Colon (tissue), 2 donors: ENCODE measurements at regions not wholly inside any gene's neighbourhood (a gene's known extent, or its start where the extent isn't known, plus 50 kb on each side); places are given as distances from the start of the nearest gene placed in this dataset.
"Not testable (repeated sequence)": the region's sequence is repeated elsewhere in the genome, so short reads cannot be mapped to it uniquely, and the experiment has no call there.

Source experiments
- FAIRE-seq: peaks from 2 replicates; lab custom pipeline; 2012; peaks lifted over from hg19 to GRCh38; lab: Jason Lieb, UNC
- donor health status: control.
- donor health status: control.

DNA sequence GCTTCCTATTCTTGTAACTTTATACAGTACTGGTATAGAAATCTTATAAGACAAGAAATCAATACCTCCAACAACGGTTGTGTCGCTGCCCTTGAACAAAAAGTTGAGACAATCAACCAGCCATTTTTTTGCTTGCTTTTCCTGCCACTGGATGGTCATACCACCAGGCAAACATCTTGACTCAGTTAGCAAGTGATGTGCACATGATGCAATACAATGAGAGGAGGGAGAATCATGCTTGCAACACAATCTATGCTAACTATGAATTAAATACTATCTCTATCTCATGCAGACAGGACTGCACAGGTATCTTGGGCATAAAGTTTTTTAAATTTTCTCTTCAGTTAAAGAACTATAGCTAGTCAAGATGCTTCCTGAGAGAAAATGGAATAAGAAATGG lies 877.7 kb upstream of the CITED2 start:
- no peak for FAIRE-seq

DNA sequence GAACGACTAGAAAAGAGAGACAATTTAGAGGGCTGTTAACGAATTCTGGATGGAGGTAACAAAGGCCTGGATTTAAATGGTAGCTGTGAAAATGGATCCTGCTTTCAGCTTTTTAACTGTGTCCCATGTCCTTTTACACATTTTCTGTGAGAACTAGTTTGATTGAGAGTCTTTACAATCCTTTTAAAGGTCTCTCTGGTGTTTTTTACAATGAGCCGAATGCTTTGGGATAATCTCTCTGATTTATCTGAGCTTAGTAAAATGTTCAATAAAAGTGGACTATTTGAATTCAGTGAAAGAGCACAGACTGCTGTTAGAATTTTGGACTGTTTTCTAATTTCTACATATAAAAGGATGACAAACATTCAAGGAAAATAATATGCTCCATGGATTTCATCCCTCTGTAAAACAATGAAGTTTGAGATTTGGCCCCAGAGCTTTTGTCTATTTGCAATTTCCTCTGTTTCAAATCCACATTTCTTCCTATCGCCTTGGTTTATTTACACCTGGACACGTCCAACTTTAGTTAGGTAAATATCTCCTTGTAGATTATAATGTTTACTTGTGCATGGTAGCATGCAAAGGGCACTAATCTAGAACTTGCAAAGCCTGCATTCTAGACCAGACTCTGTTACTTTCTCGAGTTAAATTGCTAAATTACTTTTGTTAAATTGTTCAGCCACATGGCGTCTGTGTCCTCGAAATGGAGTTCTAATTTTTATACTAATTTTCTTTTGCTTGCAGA lies 871.0 kb upstream of the CITED2 start:
- no peak for FAIRE-seq

- no peak for FAIRE-seq
Measured at GRCh38 chr6:140237251-140237650, 862.8 kb upstream of the CITED2 start.

DNA sequence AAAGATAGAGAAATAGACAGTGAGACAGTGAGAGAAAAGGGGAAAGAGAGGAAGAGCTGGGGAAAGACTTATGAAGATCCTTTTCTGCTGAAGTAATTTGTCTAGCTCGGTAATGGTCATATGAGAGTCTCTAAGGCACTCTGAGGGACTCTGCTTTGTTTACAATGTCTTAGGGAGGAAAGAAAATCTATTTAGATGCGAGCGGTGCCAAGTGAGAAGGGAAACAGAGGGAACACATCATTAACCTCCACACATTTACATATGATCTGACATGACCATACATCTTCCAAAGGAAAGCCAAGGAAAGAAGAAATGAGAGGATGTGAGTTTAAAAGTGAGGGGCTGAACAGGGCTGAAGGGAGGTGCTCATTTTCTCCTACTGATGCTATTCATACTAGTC lies 862.3 kb upstream of the CITED2 start:
- no peak for FAIRE-seq

DNA sequence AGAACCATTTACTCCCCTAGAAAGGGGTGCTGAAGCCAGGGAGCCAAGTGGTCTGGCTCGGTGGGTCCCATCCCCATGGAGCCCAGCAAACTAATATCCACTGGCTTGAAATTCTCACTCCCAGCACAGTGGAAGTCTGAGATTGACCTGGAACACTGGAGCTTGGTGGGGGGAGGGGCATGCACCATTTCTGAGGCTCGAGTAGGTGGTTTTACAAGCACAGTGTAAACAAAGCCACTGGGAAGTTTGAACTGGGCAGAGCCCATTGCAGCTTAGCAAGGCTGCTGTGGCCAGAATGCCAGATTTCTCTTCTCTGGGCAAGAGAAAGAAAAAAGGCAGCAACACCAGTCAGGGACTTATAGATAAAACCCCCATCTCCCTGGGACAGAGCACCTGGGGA lies 855.8 kb upstream of the CITED2 start:
- FAIRE-seq: no peak

DNA sequence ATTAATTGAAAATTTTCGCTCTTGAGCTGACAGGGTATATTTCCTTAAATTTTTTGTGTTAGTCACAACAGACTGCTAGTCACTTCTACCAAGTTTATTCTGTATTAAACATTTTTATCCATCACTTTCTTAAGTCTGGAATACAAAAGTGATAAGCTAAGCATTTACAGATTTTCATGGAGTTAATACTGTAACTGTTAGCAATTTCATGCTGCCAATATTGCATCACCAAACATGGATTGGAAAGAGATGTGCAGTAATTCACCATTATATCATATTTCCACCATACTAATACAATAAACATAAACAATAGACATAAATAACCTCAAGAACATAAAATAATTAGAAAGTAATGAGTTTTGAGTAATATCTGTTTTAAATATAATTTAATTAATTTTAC lies 854.0 kb upstream of the CITED2 start:
- no peak for FAIRE-seq

DNA sequence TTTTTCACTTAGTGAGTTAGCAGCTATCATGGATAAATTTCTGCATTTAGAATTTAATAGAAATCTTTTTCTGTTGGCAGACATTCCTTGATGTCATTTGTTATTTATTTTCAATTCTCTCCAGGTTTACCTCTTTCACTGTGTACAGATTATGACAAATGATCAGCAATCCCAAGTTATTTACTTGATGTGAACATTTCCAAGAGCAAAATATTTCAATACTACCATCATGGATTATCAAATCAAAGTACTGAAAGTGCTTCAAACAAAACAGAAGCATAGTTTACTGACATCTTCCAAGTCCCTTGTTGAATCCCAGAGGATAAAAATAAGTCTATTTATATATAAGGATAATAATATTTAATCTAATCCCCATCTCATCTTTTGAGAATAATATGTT lies 852.2 kb upstream of the CITED2 start:
- FAIRE-seq: no peak

- no peak for FAIRE-seq
Measured at GRCh38 chr6:140225701-140226436, 851.4 kb upstream of the CITED2 start.

DNA sequence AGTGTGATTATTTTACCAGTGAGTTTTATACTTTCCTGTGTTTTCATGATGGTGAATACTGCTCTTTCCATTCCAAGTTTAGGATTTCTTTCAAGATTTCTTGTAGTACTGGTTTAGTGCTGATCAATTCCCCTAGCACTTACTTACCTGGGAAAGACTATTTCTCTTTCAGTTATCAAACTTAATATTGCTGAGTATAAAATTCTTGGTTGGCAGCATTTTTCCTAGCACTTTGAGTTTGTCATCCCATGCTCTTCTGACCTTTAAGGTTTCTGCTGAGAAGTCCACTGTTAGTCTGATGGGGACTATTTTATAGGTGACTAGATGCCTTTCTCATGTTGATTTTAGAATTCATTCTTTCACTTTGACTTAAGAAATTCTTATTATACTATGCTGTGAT lies 842.8 kb upstream of the CITED2 start:
- no peak for FAIRE-seq

DNA sequence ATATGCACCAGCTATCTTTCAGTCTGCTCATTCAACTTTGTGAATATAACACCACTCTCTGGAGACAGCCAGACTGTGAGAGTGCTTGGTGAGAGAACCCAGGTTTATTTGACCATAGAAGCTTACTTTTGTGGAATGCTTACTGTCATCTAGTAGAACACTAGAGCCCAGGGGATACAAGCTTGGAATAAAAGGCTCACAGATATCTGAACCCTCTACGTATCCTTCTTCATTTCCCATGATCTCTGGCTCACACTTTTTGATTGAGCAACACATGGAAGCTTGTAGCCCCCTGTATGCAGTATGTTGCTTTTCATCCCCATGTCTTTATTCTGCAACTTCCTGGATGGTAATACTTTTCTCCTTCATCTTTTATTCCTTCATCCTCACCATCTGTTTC lies 835.3 kb upstream of the CITED2 start:
- no peak for FAIRE-seq

- no peak for FAIRE-seq
Measured at GRCh38 chr6:140208286-140208685, 833.8 kb upstream of the CITED2 start.

DNA sequence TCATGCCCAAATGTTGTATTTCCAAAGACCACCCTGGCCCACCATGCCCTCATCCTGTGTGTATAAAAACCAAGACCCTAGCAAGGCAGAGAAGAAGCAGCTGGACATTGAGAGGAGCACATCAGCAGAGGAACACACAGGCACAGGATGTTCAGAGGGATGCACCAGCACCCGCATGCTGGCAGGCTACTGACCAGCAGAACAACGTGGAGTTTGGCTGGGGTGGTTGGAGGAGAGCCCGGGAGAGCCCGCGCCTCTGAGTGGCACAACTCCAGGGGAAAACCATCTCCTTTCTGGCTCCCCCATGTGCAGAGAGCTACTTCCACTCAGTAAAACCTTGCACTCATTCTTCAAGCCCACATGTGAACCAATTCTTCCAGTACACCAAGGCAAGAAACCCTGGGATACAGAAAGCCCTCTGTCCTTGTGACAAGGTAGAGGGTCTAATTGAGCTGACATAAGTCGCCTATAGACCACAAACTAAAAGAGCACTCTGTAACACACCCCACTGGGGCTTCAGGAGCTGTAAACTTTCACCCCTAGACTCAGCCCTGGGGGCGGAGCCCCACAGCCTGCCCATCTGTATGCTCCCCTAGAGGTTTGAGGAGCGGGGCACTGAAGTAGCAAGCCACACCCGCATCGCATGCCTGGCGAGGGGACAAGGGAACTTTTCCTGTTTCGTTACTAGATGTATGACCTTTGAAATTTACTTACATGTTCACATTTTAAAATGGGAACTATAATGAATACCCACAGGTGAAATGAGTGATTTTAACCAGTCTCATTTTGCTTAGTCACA lies 831.5 kb upstream of the CITED2 start:
- FAIRE-seq: no peak

- FAIRE-seq: no peak
Measured at GRCh38 chr6:140204154-140204553, 829.7 kb upstream of the CITED2 start.

DNA sequence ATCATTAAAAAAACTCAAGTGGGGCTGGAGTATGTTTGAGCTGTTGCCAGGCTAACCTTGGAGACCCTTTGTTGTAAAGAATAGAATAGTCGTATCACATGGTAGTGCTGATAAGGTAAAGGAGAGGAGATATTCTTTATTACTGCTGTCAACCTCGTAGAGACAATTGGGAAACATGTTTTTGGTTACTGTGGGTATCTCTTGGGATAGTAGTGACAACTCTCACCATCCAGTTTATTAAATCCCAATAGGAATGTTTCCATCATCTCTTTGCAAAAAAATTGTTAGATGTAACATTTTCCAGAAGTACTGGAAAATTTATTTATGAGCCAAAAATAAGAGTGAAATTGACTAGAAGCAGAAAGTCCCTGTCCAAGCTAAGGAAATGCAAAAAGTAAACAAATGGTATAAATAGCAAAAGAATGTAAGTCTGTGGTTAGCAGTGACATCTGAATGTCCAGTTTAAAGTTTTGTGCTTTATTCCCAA lies 829.3 kb upstream of the CITED2 start:
- FAIRE-seq: no peak

- no peak for FAIRE-seq
Measured at GRCh38 chr6:140202964-140203515, 828.6 kb upstream of the CITED2 start.

- FAIRE-seq: no peak
Measured at GRCh38 chr6:140201787-140202458, 827.5 kb upstream of the CITED2 start.

DNA sequence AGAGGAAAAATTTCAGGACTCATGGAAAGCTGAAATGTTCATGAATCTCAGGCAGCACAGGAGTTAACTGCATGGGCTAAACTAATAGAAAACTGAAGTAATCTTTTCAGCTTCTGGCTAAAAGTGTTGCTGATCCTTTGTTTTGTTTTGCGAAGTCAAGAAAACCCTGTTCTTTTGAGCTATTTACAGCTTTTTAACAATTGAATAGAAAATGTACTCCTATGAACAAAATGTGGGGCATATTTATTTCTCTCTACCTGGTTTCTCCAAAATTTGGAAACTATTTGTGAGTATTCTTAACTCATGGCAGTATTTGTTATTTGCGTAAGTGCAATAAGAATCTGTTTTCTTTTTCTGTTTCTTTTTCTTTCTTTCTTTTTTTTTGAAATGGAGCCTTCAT lies 818.8 kb upstream of the CITED2 start:
- FAIRE-seq: no peak

GRCh38 chr6:140192018-140192417 lies 817.6 kb upstream of the CITED2 start:
- no peak for FAIRE-seq

DNA sequence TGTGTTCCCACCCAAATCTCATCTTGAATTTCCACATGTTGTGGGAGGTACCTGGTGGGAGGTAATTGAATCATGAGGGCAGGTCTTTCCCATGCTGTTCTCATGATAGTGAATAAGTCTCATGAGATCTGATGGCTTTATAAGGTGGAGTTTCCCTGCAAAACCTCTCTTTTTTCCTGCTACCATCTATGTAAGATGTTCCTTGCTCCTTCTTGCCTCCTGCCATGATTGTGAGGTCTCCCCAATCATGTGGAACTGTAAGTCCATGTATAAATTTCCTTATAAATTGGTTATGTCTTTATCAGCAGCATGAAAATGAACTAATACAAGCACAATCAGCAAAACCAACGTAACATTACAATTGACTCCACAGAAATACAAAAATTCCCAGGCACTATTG lies 814.8 kb upstream of the CITED2 start:
- FAIRE-seq: not testable (repeated sequence)

DNA sequence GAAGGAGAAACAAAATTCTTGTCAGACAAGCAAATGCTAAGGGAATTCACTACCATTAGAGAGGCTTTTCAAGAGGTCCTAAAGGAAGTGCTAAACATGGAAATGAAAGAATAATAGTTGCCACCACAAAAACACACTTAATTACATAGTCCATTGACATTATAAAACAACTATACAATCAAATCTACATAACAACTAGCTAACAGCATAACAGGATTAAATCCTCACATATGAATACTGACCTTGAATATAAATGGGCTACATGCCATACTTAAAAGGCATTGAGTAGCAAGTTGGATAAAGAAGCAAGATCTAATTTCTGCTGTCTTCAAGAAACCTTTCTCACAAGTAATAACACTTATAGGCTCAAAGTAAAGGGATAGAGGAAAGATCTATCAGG lies 811.5 kb upstream of the CITED2 start:
- FAIRE-seq: no peak

DNA sequence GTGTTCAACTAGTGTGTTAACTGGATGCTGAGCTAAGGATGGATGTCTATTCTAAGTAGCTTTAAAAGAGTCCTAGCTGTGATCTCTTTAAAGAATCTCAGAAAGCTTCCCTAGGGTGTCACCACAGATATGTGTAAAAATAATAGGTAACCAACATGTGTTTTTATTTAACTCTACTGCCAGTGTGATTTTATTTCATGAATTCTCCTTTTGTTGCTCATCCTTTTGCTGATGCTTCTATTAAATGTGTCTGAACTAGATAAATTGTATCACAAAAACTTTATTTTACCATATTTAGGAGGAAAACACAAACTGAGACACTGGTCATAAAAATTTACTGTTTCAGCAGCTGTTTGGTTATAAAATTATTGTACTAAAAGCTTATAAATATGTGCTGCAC lies 809.4 kb upstream of the CITED2 start:
- no peak for FAIRE-seq

GRCh38 chr6:140182821-140183220 lies 808.4 kb upstream of the CITED2 start:
- no peak for FAIRE-seq
